ELF-1 (cell line): ENCODE measurements at regions not wholly inside any gene's neighbourhood (a gene's known extent, or its start where the extent isn't known, plus 50 kb on each side); places are given as distances from the start of the nearest gene placed in this dataset.
A peak's percentile ranks its signal among the peaks of the same experiment; 100 is the strongest.
"Not testable (repeated sequence)": the region's sequence is repeated elsewhere in the genome, so short reads cannot be mapped to it uniquely, and the experiment has no call there.

Experiments used
- DNase-seq: peaks from one replicate; pipeline ENCODE4 v3.0.0-alpha.2; 2016; ENCODE audit warnings: low read depth, low spot score

DNA sequence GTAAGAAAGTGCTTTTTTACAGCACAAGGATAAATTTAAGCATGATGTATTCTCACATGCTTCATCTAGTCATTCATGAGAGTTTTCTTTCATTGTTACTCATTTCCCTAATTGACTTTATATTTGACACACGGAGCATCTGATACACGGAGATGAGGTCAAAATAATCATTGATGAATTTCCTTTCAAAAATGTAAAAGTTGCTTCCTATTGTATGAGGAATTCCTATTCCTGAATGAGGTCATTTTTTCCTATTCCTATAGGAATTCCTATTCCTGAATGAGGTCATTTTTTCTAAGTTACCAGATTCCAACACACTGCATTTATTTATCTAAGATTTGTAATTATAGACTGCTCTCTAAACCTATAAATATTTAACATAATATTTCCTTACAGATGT lies 316.7 kb upstream of the KITLG start:
- DNase-seq = no peak

DNA sequence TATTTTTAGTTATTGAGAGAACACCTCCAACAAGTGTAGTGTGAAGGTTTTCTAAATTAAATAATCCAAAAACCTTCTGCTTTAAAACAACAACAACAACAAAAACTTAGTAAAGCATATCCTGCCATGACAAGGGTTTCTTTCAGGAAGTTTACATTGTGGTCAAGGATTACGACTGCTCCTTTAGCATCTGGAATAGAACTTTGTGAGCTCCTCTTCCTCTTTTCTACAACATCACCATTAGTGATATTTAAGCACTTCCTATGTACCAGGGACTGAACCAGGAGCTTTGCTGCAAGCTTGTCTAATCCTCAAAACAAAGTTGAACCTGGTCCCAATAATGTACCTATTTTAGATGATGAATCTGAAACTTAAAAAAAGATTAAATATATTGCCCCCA lies 315.4 kb upstream of the KITLG start:
- DNase-seq = no peak

DNA sequence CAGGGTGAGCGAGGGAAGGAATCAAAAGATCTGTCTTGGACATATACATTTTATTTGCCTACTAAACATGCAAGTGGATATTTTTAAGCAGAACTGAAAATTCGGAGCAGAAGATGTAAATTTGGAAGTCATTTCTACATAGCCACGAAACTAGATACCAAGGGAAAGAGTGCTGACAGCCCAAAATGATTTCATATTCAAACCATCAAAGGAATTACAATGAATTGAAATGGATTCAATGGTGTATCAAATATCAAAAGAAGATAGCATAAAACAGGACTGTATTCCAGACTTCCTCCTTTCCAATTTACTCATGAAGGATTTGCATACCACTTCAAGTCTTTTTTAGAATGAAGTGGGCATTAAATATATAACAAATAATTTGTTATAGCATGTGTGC lies 313.5 kb upstream of the KITLG start:
- DNase-seq = no peak

DNA sequence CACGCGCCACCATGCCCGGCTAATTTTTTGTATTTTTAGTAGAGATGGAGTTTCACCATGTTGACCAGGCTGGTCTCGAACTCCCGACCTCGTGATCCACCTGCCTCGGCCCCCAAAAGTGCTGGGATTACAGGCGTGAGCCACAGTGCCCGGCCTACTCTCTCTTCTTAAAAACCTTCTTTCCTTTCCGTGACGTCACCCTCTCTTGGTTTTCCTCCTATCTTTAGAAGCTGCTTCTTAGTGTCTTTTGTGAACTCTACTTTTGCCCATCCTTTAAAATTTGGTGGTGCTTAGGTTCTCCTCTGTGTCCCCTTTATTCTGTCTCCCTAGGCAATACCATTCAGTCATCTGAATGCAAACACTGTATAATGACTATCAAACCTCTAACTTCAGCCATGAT lies 311.2 kb upstream of the KITLG start:
- DNase-seq = not testable (repeated sequence)

DNA sequence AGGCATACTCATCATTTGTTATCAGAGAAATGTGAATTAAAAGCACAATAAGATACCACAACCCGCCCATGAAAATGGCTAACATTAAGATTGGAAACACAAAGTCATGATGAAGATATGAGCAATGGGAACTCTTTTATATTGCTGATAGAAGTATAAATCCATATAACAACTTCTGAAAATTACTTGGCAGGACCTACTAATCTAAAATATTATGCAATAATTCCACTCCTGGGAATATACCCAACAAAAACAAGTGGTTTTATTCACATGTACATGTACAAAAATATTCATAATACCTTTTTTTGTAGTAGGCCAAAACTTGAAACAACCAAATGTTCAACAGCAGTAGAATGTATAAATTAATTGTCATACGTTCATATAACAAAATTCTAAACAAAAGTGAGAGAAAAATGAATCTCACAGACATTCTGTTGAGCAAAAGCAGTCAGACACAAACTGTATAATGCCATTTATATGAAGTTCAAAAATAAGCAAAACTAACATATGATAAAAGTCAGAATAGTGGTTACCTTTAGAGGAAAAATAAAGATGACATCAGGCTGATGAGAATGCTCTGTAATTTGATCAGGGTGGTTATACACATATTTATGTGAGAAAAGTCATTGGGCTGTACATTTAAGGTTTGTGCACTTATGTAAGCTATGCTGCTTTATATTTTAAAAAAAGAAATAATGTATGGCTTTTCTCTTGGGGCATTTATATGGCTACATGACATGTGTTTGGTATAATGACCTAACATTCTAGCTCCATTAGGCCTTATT lies 309.2 kb upstream of the KITLG start:
- DNase-seq = no peak

DNA sequence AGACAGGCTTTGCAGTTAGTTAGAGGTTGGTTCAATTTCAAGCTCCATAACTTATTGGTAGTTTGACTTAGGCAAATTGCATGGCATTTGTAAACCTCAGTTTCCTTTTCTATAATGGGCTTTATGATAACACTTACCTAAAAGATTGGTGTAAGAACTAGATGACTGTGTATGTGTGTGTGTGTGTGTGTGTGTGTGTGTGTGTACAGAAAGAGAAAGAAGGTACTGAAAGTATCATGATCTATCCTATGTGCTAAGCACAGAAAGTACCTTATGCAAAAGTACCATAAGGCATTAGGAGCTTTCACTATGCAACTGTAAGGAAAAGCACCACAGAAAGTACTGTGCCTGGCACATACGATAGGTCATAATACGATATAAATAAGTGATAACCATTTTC lies 304.3 kb upstream of the KITLG start:
- no peak for DNase-seq

DNA sequence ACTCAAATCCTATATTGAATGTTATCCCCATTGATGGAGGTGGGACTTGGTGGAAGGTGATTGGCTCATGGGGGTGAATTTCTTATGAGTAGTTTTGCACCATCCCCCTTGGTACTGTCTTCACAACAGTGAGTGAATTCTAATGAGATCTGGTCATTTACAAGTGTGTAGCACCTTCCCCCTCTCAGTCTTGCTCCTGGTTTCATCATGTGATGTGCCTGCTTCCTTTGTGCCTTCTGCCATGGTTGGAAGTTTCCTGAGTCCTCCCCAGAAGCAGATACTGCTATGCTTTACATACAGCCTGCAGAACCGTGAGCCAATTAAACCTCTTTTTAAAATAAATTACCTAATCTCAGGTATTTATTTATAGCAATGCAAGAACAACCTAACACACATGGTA lies 302.4 kb upstream of the KITLG start:
- no peak for DNase-seq

DNA sequence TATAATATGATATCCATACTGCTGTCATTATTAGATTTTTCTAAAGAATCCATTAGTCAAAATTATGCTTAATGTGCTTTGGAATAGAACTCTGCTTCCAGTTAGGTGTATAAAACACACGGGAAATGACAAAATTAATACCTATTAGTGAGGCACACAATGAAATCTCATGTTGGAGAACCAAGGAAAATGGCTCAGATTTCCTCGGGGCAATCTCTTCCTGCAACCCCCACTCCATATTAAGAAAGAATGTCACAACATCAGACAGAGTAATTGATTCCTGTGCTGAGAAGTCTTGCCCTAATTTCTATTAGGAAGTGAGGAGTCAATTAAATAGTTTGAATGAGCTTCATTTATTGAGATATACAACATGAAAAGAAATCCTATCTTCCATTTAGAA lies 299.8 kb upstream of the KITLG start:
- DNase-seq = no peak

DNA sequence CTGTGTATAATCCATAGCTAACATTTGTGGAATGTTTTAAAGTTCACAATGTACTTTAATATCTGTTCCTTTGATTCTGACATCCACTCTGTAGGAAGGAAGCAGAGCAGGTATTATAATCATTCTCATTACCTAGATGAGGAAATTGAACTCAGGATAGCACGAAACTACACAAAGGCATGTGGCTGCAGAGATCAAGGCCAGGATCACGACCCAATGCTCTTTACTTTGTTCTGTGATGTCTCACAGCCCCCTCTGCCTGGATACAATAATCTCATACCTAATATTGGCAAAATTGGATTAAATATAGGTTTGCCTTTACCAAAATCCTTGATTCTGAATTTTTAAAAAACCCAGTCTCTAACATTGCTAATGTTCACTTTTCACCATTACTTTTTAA lies 298.0 kb upstream of the KITLG start:
- no peak for DNase-seq

DNA sequence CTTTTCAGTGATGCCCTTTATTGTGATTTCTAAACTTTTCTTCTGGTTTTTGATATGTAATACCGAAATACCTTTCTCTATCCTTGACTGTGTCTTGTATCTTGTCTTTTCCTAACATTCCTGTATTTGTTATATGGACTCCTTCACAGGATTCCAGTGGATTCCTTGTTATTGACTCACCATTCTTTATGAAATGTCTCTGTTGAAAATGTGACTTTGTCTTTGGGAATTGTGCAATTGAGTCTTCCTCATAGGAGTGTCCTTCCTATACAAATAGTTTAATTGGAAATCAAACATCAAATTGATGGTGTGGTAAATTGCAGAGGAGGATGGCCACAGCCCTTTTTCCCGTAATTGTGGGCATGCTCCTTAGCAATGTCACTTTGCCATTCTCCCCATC lies 296.6 kb upstream of the KITLG start:
- no peak for DNase-seq

DNA sequence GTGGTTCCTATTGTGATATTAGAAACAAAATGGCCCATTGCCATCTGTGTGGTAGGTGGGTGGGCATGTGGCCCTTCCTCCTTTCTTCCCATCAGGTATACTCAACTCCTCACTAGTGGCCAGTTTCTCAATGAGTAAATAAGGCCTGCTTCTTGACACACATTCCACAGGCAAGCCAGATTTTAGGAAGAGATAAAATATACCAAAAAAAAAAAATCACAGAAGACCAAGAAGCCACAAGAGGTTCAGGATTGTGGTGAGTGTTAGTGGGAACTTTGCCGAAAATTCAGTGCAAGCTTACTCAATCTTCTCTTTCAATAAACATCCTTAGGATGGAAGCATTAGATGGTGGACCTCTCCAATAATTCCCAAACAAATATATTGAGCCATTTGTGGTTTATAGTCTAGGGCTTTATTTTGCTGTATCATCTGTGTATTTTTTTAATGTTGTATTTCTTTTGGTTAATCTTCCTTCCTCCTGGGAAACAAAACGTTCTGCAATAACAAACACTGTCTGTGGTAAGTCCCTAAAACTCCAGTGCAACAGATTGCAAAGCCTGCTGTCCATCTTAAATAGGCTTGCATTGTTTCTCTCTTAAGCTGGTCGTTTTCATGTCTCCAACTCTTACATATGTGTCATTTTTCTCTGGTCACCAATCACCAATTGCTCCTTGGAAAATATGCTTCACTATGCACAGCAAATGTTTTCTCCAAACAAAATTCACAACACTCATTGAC lies 289.9 kb upstream of the KITLG start:
- no peak for DNase-seq

DNA sequence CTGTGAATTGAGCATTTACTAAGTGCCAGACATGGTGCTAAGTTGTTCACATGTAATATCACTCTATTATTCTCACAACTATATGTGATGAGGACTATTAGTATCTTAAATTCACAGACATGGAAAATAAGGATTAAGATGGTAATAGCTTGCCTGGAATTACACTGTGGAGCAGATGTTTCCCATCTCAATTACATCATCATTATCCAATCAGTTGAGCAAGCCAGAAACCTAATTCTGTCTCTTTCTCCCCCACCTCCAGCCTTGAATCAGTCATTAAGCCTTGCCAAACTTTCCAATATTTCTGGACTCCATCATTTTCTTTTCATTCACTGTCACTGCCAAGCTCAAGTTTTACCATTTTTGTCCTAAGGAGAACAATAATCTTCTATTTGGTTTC lies 287.8 kb upstream of the KITLG start:
- no peak for DNase-seq

DNA sequence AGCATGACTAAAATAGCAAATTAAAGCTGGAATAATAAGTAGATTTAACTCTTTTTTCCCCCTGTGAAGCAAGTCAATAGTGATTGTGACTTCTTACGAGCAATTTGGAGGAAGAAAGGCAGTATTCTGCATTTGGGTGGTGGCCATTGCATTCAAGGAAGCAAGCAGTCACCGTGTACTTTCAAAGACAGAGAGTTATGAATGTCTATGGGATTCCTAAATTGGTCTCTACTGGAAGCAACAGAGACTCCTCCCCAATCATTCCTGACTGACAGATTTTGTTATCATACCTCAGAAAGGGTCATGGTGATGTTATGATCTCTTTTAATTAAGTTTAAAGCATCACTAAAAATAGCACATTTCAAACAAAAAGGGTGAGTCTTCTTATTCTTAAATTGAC lies 287.2 kb upstream of the KITLG start:
- DNase-seq = no peak

DNA sequence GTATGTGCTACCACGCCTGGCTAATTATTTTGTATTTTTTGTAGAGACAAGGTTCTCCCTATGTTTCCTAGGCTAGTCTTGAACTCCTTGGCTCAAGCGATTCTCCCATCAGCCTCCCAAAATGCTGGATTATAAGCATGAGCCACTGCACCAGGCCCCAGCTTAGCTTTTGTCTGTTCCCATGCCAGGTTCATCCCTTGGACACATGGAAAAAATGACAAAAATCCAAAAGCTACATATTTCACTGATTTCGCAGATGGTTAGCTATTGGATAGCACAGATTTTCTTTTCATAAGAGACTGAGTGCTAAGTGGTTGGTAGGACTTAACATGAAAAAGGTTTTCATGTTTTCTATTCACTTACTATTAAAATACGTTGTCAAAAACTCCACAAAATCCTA lies 286.6 kb upstream of the KITLG start:
- no peak for DNase-seq

DNA sequence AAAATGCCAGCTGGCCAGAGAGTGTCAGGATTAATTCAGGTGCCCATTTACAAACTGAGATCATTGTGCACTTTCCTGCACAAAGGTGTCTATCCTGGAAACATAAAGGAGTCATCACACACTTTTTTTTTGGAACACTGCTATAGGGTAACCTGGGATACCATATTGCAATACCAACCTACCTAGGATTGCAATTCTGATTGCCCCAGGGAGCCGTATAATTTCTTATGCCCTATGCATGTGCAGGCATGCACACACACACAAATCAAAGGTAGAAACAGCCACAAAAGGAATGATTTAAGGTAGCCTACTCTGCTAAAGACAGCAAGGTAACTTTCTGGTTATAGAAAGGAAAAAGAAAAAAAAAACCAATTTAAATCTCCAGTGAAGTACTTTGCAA lies 285.3 kb upstream of the KITLG start:
- DNase-seq = no peak

DNA sequence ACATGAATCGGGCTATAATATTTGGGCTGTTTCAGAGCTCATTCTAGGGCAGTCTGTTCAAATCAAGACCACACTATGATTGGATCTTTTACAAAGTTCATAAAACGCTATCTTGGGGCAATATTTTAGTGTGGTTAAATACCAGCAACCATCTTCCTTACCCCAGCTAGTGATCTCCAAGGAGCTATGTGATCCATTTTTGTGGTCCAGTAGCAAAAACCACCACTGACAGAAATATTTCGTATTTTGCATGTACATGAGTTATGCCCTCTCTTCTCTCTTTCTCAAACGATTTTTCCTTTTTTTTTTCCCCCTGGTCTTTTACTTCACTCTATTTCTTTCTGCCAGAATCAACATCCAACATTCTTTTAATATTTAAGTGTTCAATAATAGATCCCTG lies 280.6 kb upstream of the KITLG start:
- no peak for DNase-seq

DNA sequence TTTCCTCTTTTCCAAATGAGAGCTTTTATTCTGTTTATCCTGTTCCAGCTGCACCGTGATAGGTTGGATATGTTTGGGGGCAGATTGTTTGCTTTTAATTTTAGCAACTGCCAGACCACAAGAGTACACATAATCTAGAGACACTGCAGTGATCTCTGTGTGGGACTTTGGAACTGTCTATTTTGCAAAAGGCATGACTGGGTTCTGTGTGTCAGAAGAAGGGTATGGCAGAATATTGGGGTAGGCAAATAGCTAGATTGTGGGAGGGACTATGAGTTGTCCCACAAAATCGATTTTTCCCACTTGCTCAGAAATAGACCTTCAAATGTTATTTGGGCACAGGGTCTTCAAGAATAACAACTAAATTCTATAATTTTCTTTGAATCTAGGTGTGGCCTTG lies 275.9 kb upstream of the KITLG start:
- no peak for DNase-seq

DNA sequence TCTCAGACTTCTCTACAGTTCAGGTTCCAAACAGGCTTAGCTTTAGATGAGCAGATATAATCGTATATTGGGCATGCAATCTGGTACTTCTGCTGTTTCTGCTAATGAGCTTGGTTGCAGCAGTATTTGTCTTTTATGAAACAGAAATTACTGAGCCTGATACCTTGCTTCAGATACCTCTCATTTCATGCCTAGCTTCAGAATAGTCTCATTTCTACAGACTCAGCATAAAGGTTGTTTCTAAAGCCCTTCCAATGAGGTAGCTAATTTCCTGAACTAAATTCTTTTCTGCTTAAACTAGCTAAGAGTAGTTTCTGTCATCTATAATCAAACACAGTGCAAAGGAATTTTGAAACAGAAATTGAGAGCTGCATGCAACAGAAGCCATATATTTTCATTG lies 275.0 kb upstream of the KITLG start:
- DNase-seq = no peak

DNA sequence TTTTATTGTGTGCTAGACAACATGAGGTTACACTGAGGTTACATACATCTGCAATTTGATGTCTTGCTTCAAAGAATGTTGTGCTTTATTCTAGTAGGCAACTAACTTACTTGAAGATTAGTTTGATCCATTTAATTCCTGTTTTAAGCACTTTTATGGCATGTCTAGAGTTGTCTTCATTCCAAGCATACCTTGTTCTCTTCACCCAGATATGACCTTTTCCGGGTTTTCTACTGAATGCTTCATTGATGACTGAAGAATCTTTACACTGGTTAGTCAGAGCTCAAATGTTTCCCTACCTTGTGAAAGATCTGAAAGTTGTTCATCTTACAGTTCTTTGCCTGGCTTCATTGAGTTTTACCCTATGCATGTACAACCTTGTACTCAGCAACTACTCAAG lies 274.0 kb upstream of the KITLG start:
- no peak for DNase-seq

DNA sequence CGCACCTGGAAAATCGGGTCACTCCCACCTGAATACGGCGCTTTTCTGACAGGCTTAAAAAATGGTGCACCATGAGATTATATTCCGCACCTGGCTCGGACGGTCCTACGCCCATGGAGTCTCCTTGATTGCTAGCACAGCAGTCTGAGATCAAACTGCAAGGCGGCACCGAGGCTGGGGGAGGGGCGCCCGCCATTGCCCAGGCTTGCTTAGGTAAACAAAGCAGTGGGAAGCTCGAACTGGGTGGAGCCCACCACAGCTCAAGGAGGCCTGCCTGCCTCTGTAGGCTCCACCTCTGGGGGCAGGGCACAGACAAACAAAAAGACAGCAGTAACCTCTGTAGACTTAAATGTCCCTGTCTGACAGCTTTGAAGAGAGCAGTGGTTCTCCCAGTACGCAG lies 267.0 kb upstream of the KITLG start:
- DNase-seq = peak; percentile 33

DNA sequence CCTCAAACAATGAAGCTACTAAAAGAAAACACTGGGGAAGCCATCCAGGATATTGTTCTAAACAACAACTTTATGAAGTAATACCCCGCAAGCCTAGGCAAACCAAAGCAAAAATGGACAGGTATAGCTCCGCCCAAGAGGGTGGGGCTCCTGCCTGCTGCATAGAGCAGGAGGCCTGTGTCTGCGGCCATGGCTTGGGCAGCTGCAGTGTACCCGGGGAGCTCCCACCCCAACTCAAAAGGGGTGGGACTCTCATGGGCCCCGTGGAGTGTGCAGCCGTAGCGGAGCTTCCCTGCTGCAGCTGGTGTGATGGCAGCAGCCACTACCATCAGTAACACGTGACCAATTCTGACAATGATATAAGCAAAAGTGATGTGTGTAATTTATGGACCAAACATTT lies 264.2 kb upstream of the KITLG start:
- DNase-seq = no peak

DNA sequence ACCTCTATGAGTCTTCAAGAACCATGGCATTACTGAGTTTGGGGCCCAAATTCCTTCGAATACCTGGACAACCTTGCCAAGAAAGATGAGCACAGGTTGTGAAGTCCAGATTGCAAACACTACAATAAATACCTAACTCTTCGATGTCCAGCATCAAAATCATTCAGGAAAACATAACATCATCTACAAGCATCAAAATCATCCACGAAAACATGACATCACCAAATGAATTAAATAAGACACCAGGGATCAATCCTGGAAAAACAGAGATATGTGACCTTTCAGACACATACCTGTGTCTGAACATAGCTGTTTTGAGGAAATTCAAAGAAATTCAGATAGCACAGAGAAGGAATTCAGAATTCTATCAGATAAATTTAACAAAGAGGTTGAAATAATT lies 262.0 kb upstream of the KITLG start:
- no peak for DNase-seq

DNA sequence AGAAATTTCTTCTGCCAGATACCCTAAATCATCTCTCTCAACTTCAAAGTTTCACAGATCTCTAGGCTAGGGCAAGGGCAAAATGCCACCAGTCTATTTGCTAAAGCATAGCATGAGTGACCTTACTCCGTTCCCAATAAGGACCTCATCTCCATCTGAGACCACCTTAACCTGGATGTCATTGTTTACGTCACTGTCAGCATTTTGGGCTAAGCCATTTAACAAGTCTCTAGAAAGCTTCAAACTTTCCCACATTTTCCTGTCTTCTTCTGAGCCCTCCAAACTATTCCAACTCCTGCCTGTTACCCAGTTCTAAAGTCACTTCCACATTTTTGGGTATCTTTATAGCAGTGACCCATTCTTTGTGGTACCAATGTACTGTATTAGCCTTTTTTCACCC lies 259.2 kb upstream of the KITLG start:
- no peak for DNase-seq

DNA sequence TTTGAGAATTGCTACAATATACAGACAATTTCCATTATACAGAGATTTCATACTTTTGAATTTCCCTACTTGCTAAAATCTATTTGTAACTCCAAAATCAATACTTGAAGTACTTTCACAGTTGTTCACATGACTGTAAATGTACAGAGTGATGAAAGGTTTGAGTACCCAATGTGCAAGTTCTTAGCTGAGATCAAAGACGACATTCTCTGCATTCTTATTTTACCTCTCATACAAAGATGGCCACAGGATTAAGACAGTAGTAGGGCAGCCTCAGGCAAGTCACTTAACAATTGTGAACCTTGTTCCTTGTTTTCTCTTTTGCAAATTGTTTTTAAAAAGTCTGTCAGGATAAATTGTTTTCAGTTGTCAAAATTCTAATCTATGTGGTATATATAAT lies 255.9 kb upstream of the KITLG start:
- no peak for DNase-seq
